DOHH2 (cell line): ENCODE measurements at regions not wholly inside any gene's neighbourhood (a gene's known extent, or its start where the extent isn't known, plus 50 kb on each side); places are given as distances from the start of the nearest gene placed in this dataset.

ENCODE experiments used
- H3F3A ChIP-seq: fragments of 200-600 bp; sonication (generic), shearing (Covaris generic); 2 replicates; pipeline ENCODE4 v1.6.0; 2016; ENCODE audit warnings: antibody characterized with exemption, mild to moderate bottlenecking; ENCODE audit not compliant: control insufficient read depth, insufficient read depth
- H3K27ac ChIP-seq: fragments of 200-600 bp; sonication (generic); 2 replicates; pipeline ENCODE4 v1.5.1; 2014; ENCODE audit warnings: low read depth, mild to moderate bottlenecking, low read length, moderate library complexity
- H3K27me3 ChIP-seq: fragments of 200-600 bp; sonication (generic); 2 replicates; pipeline ENCODE4 v1.6.1; 2014; ENCODE audit warnings: mild to moderate bottlenecking, low read length, mixed read lengths; ENCODE audit not compliant: control insufficient read depth
- H3K36me3 ChIP-seq: fragments of 200-600 bp; sonication (generic); 2 replicates; pipeline ENCODE4 v1.6.1; 2014; ENCODE audit warnings: mild to moderate bottlenecking, low read length, moderate library complexity, mixed read lengths; ENCODE audit not compliant: control insufficient read depth
- H3K4me1 ChIP-seq: fragments of 200-600 bp; sonication (generic); 2 replicates; pipeline ENCODE4 v1.6.1; 2014; ENCODE audit warnings: mild to moderate bottlenecking, low read length, mixed read lengths; ENCODE audit not compliant: control insufficient read depth
- H3K4me2 ChIP-seq: fragments of 200-600 bp; sonication (generic); 2 replicates; pipeline ENCODE4 v1.6.0; 2014; ENCODE audit warnings: mild to moderate bottlenecking, low read length, moderate library complexity
- H3K4me3 ChIP-seq: fragments of 200-600 bp; sonication (generic); 2 replicates; pipeline ENCODE4 v1.5.1; 2014; ENCODE audit warnings: mild to moderate bottlenecking, low read length, mixed read lengths
- H3K79me2 ChIP-seq: fragments of 200-600 bp; sonication (generic); 2 replicates; pipeline ENCODE4 v1.6.1; 2014; ENCODE audit warnings: mild to moderate bottlenecking, low read length, mixed read lengths; ENCODE audit not compliant: control insufficient read depth
- H3K9me2 ChIP-seq: fragments of 200-600 bp; sonication (generic); replicated peaks from 2 replicates; pipeline ENCODE4 v1.6.1; 2014; ENCODE audit warnings: mild to moderate bottlenecking, low read length, mixed read lengths; ENCODE audit not compliant: control insufficient read depth
- H3K9me3 ChIP-seq: fragments of 200-600 bp; sonication (generic); 2 replicates; pipeline ENCODE4 v1.6.1; 2014; ENCODE audit warnings: antibody characterized with exemption, low read length, mixed read lengths; ENCODE audit not compliant: control insufficient read depth, insufficient read depth
- H4K20me1 ChIP-seq: fragments of 200-600 bp; sonication (generic); 2 replicates; pipeline ENCODE4 v1.6.0; 2014; ENCODE audit warnings: low read depth, mild to moderate bottlenecking, antibody characterized with exemption, low read length, moderate library complexity; ENCODE audit not compliant: control insufficient read depth, insufficient read depth
- CTCF ChIP-seq: fragments of 200-600 bp; sonication (generic); IDR thresholded peaks from one replicate; pipeline ENCODE4 v1.5.1; 2014; ENCODE audit warnings: antibody characterized with exemption, mild to moderate bottlenecking, low read depth, low read length; ENCODE audit not compliant: poor library complexity, severe bottlenecking
- EZH2phosphoT487 ChIP-seq: fragments of 200-600 bp; sonication (generic); IDR thresholded peaks from 2 replicates; pipeline ENCODE4 v1.6.1; 2017; ENCODE audit warnings: borderline replicate concordance, mild to moderate bottlenecking, antibody characterized with exemption, low read length, moderate library complexity, mixed read lengths

GRCh38 chr3:194195611-194196010, 59.7 kb downstream of the HES1 start:
- no peaks in the 10 kb centered on the region for H3K9me2 ChIP-seq
- H3K9me3 ChIP-seq: no peaks in the 10 kb centered on the region
- no peak for TF ChIP-seq EZH2phosphoT487
- no peak for TF ChIP-seq CTCF
- H3K4me1 ChIP-seq: peaks cover 14% of the 10 kb centered on the region
- H3K4me3 ChIP-seq: no peak overlapping the region
- no peak overlapping the region for H3K27ac ChIP-seq
- H3K36me3 ChIP-seq: no peaks in the 10 kb centered on the region
- peaks cover 27% of the 10 kb centered on the region for H3K27me3 ChIP-seq
- no peaks in the 10 kb centered on the region for H3K79me2 ChIP-seq
- H3F3A ChIP-seq: no peaks in the 10 kb centered on the region
- H3K4me2 ChIP-seq: no peak overlapping the region
- H4K20me1 ChIP-seq: no peaks in the 10 kb centered on the region

DNA sequence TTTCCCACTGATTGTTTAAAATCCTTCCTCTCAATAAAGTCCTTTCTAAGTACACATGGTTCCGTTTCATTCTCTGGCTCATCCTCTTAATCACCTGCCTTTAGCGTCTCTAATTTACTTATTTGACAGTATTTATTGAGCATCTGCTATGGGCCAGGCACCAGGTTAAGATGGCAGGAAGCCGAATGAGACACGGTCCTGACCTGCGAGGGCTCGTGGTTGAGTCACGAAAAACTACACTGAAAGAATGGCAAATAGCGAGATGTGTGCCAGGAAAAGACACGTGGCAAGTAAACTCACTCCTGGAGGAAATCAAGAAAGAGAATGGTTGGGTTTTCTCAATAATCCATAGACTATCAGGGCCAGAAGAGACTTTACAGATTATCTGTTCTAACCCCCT, 60.9 kb downstream of the HES1 start:
- H3K4me2 ChIP-seq: no peak overlapping the region
- H3K36me3 ChIP-seq: no peaks in the 10 kb centered on the region
- peaks cover 31% of the 10 kb centered on the region for H3K27me3 ChIP-seq
- no peak for TF ChIP-seq EZH2phosphoT487
- TF ChIP-seq CTCF: no peak
- no peaks in the 10 kb centered on the region for H3K9me2 ChIP-seq
- peaks cover 13% of the 10 kb centered on the region for H3K4me1 ChIP-seq
- H3K9me3 ChIP-seq: no peaks in the 10 kb centered on the region
- H3K4me3 ChIP-seq: no peak overlapping the region
- H3F3A ChIP-seq: no peaks in the 10 kb centered on the region
- H4K20me1 ChIP-seq: no peaks in the 10 kb centered on the region
- H3K79me2 ChIP-seq: no peaks in the 10 kb centered on the region
- no peak overlapping the region for H3K27ac ChIP-seq

DNA sequence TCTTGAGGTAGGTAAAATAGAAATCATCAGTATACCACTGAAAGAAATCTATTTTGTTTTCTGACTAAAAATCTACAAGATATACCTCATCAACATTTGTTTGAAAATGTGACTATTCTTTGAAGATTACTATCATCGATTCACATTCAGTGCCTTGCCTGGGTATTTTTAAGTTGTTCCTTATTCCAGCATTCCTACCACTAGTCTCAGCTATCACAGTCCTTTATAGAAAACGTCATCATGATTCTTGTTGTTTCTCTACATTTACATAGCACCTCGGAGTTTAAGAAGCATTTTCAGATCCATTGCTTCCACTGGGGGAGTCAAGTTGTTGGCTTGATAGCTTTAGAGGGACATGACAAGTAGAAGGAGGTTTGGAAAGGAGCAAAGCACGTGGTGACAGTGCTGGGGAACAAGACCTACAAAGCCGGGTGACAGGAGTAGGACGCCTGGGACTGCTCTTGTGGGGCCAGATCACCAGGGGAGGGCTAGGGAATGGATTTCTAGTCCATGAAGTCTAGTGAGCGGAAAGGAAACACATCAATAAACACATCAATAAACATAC, 61.5 kb downstream of the HES1 start:
- peaks cover 11% of the 10 kb centered on the region for H3K4me1 ChIP-seq
- H3K79me2 ChIP-seq: no peaks in the 10 kb centered on the region
- no peak overlapping the region for H3K4me2 ChIP-seq
- no peaks in the 10 kb centered on the region for H3K36me3 ChIP-seq
- H3F3A ChIP-seq: no peaks in the 10 kb centered on the region
- no peak overlapping the region for H3K4me3 ChIP-seq
- no peaks in the 10 kb centered on the region for H3K9me3 ChIP-seq
- H4K20me1 ChIP-seq: no peaks in the 10 kb centered on the region
- no peak for TF ChIP-seq EZH2phosphoT487
- TF ChIP-seq CTCF: no peak
- H3K9me2 ChIP-seq: no peaks in the 10 kb centered on the region
- peaks cover 31% of the 10 kb centered on the region for H3K27me3 ChIP-seq
- no peak overlapping the region for H3K27ac ChIP-seq
